ENCODE measurements at regions not wholly inside any gene's neighbourhood (a gene's known extent, or its start where the extent isn't known, plus 50 kb on each side); places are given as distances from the start of the nearest gene placed in this dataset.

GRCh38 chr3:22373827-22374226, 622.8 kb upstream of the ZNF385D start:
- Histone ChIP-seq H3K4me1 (ENCODE audit: insufficient read depth, low read length) (no peaks in the 10 kb centered on the region), H3K27ac (ENCODE audit: low read depth in 1 of 2, low read length in 2 of 2) (no peak overlapping the region), H3K27me3 (ENCODE audit: control insufficient read depth in 1 of 2, insufficient read depth in 2 of 2, low read length in 2 of 2) (peaks cover 0 to 9% of the 10 kb centered on the region in 2 experiments), H3K4me3 (ENCODE audit: low read length) (no peak overlapping the region), H3K9me3 (ENCODE audit: control insufficient read depth in 1 of 2, insufficient read depth in 1 of 2, low read length in 2 of 2) (peaks cover 0 to 9% of the 10 kb centered on the region in 2 experiments), H3K36me3 (ENCODE audit: insufficient read depth, low read length) (no peaks in the 10 kb centered on the region)
- peaks cover 6% of the 10 kb centered on the region for H3K9me3 Mint-ChIP-seq
- no peaks in the 10 kb centered on the region for H3K36me3 Mint-ChIP-seq (ENCODE audit: low read depth)
- H3K4me3 Mint-ChIP-seq = no peak overlapping the region
- no peak for TF ChIP-seq CTCF (IDR thresholded peaks at IDR 0.05)
- DNase-seq = no peak
- CTCF ChIA-PET = no interaction called here
- no peak overlapping the region for H3K27ac Mint-ChIP-seq
- peaks cover 33% of the 10 kb centered on the region for H3K27me3 Mint-ChIP-seq
- no peaks in the 10 kb centered on the region for H3K4me1 Mint-ChIP-seq (ENCODE audit: low read depth)
- intact Hi-C loops (cut with DNase I, micrococcal nuclease) = no loop called here
- POLR2A ChIA-PET = no interaction called here
- no peak for ATAC-seq (ENCODE audit: poor library complexity)

GRCh38 chr3:22377421-22377820, 626.4 kb upstream of the ZNF385D start:
- Mint-ChIP-seq H3K27ac (no peak overlapping the region), H3K27me3 (peaks cover 19% of the 10 kb centered on the region), H3K4me1 (ENCODE audit: low read depth) (no peaks in the 10 kb centered on the region), H3K36me3 (ENCODE audit: low read depth) (no peaks in the 10 kb centered on the region), H3K9me3 (peaks cover 10% of the 10 kb centered on the region), H3K4me3 (no peak overlapping the region)
- intact Hi-C loops (cut with DNase I, micrococcal nuclease) = no loop called here
- no peak for ATAC-seq (ENCODE audit: poor library complexity)
- CTCF ChIA-PET = no interaction called here
- no peak overlapping the region for H3K27ac ChIP-seq (ENCODE audit: low read depth in 1 of 2, low read length in 2 of 2)
- DNase-seq = no peak
- H3K4me1 ChIP-seq (ENCODE audit: insufficient read depth, low read length) = no peaks in the 10 kb centered on the region
- TF ChIP-seq CTCF (IDR thresholded peaks at IDR 0.05) = no peak
- POLR2A ChIA-PET = no interaction called here
- H3K4me3 ChIP-seq (ENCODE audit: low read length) = no peak overlapping the region
- H3K36me3 ChIP-seq (ENCODE audit: insufficient read depth, low read length) = no peaks in the 10 kb centered on the region
- no peaks in the 10 kb centered on the region for H3K27me3 ChIP-seq (ENCODE audit: control insufficient read depth in 1 of 2, insufficient read depth in 2 of 2, low read length in 2 of 2)
- H3K9me3 ChIP-seq (ENCODE audit: control insufficient read depth in 1 of 2, insufficient read depth in 1 of 2, low read length in 2 of 2) = peaks cover 0 to 2% of the 10 kb centered on the region in 2 experiments

DNA sequence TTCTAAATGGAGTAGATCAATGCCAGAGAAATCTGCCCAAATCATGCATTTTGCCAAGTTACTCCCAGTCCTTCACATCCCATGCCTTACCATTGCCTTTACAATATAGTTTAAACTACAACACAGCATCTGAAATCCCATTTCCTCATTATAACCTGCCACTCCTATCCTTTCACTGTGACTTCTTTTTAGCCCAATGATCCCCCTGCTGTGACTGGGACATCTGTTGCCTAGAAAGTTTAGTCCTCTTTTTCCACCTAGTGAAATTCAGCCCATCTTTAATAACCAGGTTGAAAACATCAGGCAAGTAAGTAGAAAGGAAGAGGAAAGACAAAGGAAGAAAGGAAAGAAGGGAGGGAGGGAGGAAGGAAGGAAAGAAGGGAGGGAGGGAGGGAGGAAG, 627.9 kb upstream of the ZNF385D start:
- Histone ChIP-seq H3K4me3 (ENCODE audit: low read length) (no peak overlapping the region), H3K27ac (ENCODE audit: low read depth in 1 of 2, low read length in 2 of 2) (no peak overlapping the region), H3K4me1 (ENCODE audit: insufficient read depth, low read length) (no peaks in the 10 kb centered on the region), H3K36me3 (ENCODE audit: insufficient read depth, low read length) (no peaks in the 10 kb centered on the region), H3K9me3 (ENCODE audit: control insufficient read depth in 1 of 2, insufficient read depth in 1 of 2, low read length in 2 of 2) (no peaks in the 10 kb centered on the region), H3K27me3 (ENCODE audit: control insufficient read depth in 1 of 2, insufficient read depth in 2 of 2, low read length in 2 of 2) (no peaks in the 10 kb centered on the region)
- peaks cover 10% of the 10 kb centered on the region for H3K27me3 Mint-ChIP-seq
- POLR2A ChIA-PET = no interaction called here
- CTCF ChIA-PET = no interaction called here
- DNase-seq (no peak), ATAC-seq (ENCODE audit: poor library complexity) (no peak)
- H3K4me1 Mint-ChIP-seq (ENCODE audit: low read depth) = no peaks in the 10 kb centered on the region
- intact Hi-C loops (cut with DNase I, micrococcal nuclease) = no loop called here
- H3K4me3 Mint-ChIP-seq = no peak overlapping the region
- no peak for TF ChIP-seq CTCF (IDR thresholded peaks at IDR 0.05)
- H3K27ac Mint-ChIP-seq = no peak overlapping the region
- no peaks in the 10 kb centered on the region for H3K36me3 Mint-ChIP-seq (ENCODE audit: low read depth)
- peaks cover 12% of the 10 kb centered on the region for H3K9me3 Mint-ChIP-seq

Measured in CD4-positive, alpha-beta T cell (primary cell).